GM21390 (cell line): ENCODE measurements at regions not wholly inside any gene's neighbourhood (a gene's known extent, or its start where the extent isn't known, plus 50 kb on each side); places are given as distances from the start of the nearest gene placed in this dataset.

Source experiments
- ATAC-seq: cut with Tn5 transposase; IDR thresholded peaks from one replicate; pipeline ENCODE4 v1.9.1; 2021; ENCODE audit not compliant: unreplicated experiment

- peak; percentile 69 for ATAC-seq
Measured at GRCh38 chr2:8574196-8575037, 107.4 kb upstream of the ID2 start.

GRCh38 chr2:8575038-8575833 lies 106.6 kb upstream of the ID2 start:
- peak; percentile 32 for ATAC-seq

GRCh38 chr2:8575834-8576423 lies 105.9 kb upstream of the ID2 start:
- ATAC-seq: no peak

GRCh38 chr2:8576525-8577167 lies 105.2 kb upstream of the ID2 start:
- ATAC-seq: no peak

GRCh38 chr2:8577573-8577972 lies 104.3 kb upstream of the ID2 start:
- no peak for ATAC-seq

- ATAC-seq: no peak
Measured at GRCh38 chr2:8578335-8579244, 103.3 kb upstream of the ID2 start.

GRCh38 chr2:8579485-8580085 lies 102.3 kb upstream of the ID2 start:
- ATAC-seq: no peak

GRCh38 chr2:8580316-8581233 lies 101.3 kb upstream of the ID2 start:
- ATAC-seq: no peak

GRCh38 chr2:8581234-8581561 lies 100.7 kb upstream of the ID2 start:
- ATAC-seq: no peak

- no peak for ATAC-seq
Measured at GRCh38 chr2:8581601-8582041, 100.2 kb upstream of the ID2 start.

GRCh38 chr2:8582191-8582590 lies 99.7 kb upstream of the ID2 start:
- no peak for ATAC-seq

- no peak for ATAC-seq
Measured at GRCh38 chr2:8582651-8583399, 99.0 kb upstream of the ID2 start.

- peak; percentile 75 for ATAC-seq
Measured at GRCh38 chr2:8583400-8584173, 98.3 kb upstream of the ID2 start.

GRCh38 chr2:8584174-8585066 lies 97.4 kb upstream of the ID2 start:
- ATAC-seq: no peak

GRCh38 chr2:8586457-8587051 lies 95.3 kb upstream of the ID2 start:
- ATAC-seq: no peak

GRCh38 chr2:8587251-8587791 lies 94.5 kb upstream of the ID2 start:
- ATAC-seq: no peak
